A673 (cell line): ENCODE measurements at regions not wholly inside any gene's neighbourhood (a gene's known extent, or its start where the extent isn't known, plus 50 kb on each side); places are given as distances from the start of the nearest gene placed in this dataset.

Experiments
- CTCF ChIP-seq: fragments of 300-800, 200-600 bp; sonication (generic); conservative IDR thresholded peaks from 2 replicates; pipeline ENCODE4 v1.5.1; 2017; ENCODE audit warnings: low read depth, mild to moderate bottlenecking, antibody characterized with exemption, low read length, moderate library complexity, mixed read lengths
- EZH2 ChIP-seq: fragments of 200-600 bp; sonication (generic); IDR thresholded peaks from 2 replicates; pipeline ENCODE4 v1.6.1; 2017; ENCODE audit warnings: borderline replicate concordance, low read depth, mild to moderate bottlenecking, mixed read lengths, antibody characterized with exemption, low read length; ENCODE audit not compliant: poor library complexity, severe bottlenecking

- TF ChIP-seq CTCF (no peak), EZH2 (no peak)
Observed at GRCh38 chr18:7488571-7488970, 78.5 kb upstream of the PTPRM start.
